Heart right ventricle (tissue), 16 donors: ENCODE measurements at regions not wholly inside any gene's neighbourhood (a gene's known extent, or its start where the extent isn't known, plus 50 kb on each side); places are given as distances from the start of the nearest gene placed in this dataset.

Source experiments
- ATAC-seq, 8 donors: fragments of 200-7000 bp; cut with Tn5 transposase; one replicate each; pipeline ENCODE4 v1.9.1; 2020; ENCODE audit warnings: mild to moderate bottlenecking in 8 of 8, moderate library complexity in 8 of 8, moderate number of reproducible peaks in 1 of 8
- DNase-seq, 2 donors: peaks; one replicate each; pipeline ENCODE4 v3.0.0-alpha.2; 2020
- H3K27ac ChIP-seq, 10 donors: fragments of 200-600 bp; sonication (generic) in 2 of 10; one replicate each; pipeline versions ENCODE4 v1.5.0 to v1.8.0; 2020 to 2022; ENCODE audit warnings: mild to moderate bottlenecking in 3 of 10
- H3K27me3 ChIP-seq, 7 donors: fragments of 200-600 bp; one replicate each; pipeline ENCODE4 v1.8.0; 2021 to 2022; ENCODE audit warnings: mild to moderate bottlenecking in 2 of 7
- H3K36me3 ChIP-seq, 9 donors: fragments of 200-600 bp; sonication (generic) in 1 of 9; one replicate each; pipeline versions ENCODE4 v1.5.0 to v1.8.0; 2020 to 2022; ENCODE audit warnings: mild to moderate bottlenecking in 2 of 9
- H3K4me1 ChIP-seq, 9 donors: fragments of 200-600 bp; sonication (generic) in 1 of 9; one replicate each; pipeline versions ENCODE4 v1.5.0 to v1.8.0; 2020 to 2022; ENCODE audit warnings: mild to moderate bottlenecking in 4 of 9
- H3K4me3 ChIP-seq, 10 donors: fragments of 200-600 bp; sonication (generic) in 2 of 10; one replicate each; pipeline versions ENCODE4 v1.5.0 to v1.8.0; 2020 to 2022; ENCODE audit warnings: mild to moderate bottlenecking in 7 of 10, moderate library complexity in 2 of 10
- H3K9me3 ChIP-seq, 11 donors: fragments of 200-600 bp in 10 of 11; sonication (generic) in 2 of 11; one replicate each; pipeline versions ENCODE4 v1.5.0 to v1.8.0; 2013 to 2022; ENCODE audit warnings: mild to moderate bottlenecking in 2 of 11, control low read depth in 1 of 11, moderate library complexity in 1 of 11
- CTCF ChIP-seq, 9 donors: fragments of 200-600 bp; sonication (generic) in 2 of 9; IDR thresholded peaks; one replicate each; pipeline versions ENCODE4 v1.5.0 to v1.8.0; 2021 to 2022; ENCODE audit warnings: antibody characterized with exemption in 9 of 9, mild to moderate bottlenecking in 5 of 9, moderate library complexity in 1 of 9
- WGBS, 2 donors: extraction: QIAGEN DNeasy Blood & Tissue Kit; methylation state at CpG; one replicate each; pipeline ENCODE4 v1.1.7; 2013; ENCODE audit warnings: inconsistent platforms in 1 of 2; 5-methylcytosine and 5-hydroxymethylcytosine counted together
- intact Hi-C, 10 donors: fragments of 100-400 bp; cut with DNase I; formaldehyde crosslinking; loops; one replicate each; pipeline versions ENCODE4 v1.11.1 to v1.14.2; 2022
- donor health status: Arrhythmogenic right ventricular cardiomyopathy.
- donor health status: ischemic (EF 13 %, LVEDD 7.1; RV severe dilation, severe dysfunction).
- donor health status: healthy with polysubstance abuse.
- donor health status: DM: no; HTN: yes; CAD: no.
- donor health status: DM: no; HTN: no; CAD: no.
- donor health status: ischemic (EF 25% LVEDD 6.9; RV normal size, moderate dysfunction).
- donor health status: ischemic (EF 25% LVEDD 5.7; RV mildly dilated, moderate dysfunction).
- donor health status: healthy.
- donor health status: DM: yes; HTN: yes; CAD: no.
- donor health status: Ischemic cardiomyopathy.
- donor health status: ischemic (EF 35%, LVEDD 5.7; RV mildly dilated, moderate dysfunction).
- donor health status: nonischemic (EF 11% LVEDD 7.7; RV severe dilation, severe dysfunction).
- donor health status: DM: yes; HTN: yes; CAD: no.
- donor health status: PGD.
- donor health status: ischemic (EF 29% LVEDD 5.4; RV normal size, mild dysfunction).
- donor health status: nonischemic (EF 23%, LVEDD 6.1; RV moderate dilation, normal function).

GRCh38 chr3:72494130-72494529 is 354.1 kb downstream of the SHQ1 start:
- Histone ChIP-seq H3K9me3 (peaks cover 0 to 11% (median 0%) of the 10 kb centered on the region in 11 donors), H3K27me3 (no peaks in the 10 kb centered on the region), H3K36me3 (no peaks in the 10 kb centered on the region), H3K4me3 (no peak overlapping the region), H3K27ac (no peak overlapping the region), H3K4me1 (peaks cover 0 to 29% (median 5%) of the 10 kb centered on the region in 9 donors)
- no peak for TF ChIP-seq CTCF (IDR thresholded peaks at IDR 0.05)
- DNase-seq (no peak), ATAC-seq (no peak)
- intact Hi-C loops: loop anchor here in 1 of 10 donors (10.0 kb wide), 1 partner anchor 439 kb away; no protein-coding TSS in a partner anchor
- WGBS, 2 donors: 90 to 94% methylated on average over 4 of the region's 4 CpGs

DNA sequence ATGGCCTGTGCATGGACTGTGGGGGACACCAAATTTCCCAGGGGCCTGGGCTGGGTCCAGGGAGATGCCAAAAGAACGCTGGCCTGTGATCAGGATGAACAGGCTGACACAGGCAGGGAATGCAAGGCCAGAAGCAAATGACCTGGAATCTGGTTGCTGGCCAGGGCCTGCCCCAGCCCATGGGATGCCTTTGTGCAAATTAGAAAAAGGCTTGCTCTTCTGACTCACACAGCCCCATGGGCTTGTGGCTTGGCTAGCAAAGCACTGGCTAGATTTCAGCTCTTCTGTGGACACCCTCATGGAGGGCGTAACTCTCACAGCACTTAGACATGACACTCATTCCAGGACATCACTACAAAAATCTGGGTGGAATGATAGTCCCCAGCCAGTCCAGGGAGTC is 356.0 kb downstream of the SHQ1 start:
- no peak overlapping the region for H3K27ac ChIP-seq
- no peaks in the 10 kb centered on the region for H3K36me3 ChIP-seq
- H3K4me3 ChIP-seq: no peak overlapping the region
- intact Hi-C loops: loop anchor here in 1 of 10 donors (10.0 kb wide), 1 partner anchor 437 kb away; no protein-coding TSS in a partner anchor
- peaks cover 0 to 38% (median 10%) of the 10 kb centered on the region in 9 donors for H3K4me1 ChIP-seq
- 65 to 80% methylated on average over 2 of the region's 2 CpGs for WGBS, 2 donors
- DNase-seq (peak; percentile 51 to 57), ATAC-seq (peak; percentile 67 to 93 (median 83))
- peaks cover 0 to 7% (median 0%) of the 10 kb centered on the region in 11 donors for H3K9me3 ChIP-seq
- TF ChIP-seq CTCF (IDR thresholded peaks at IDR 0.05): no peak
- H3K27me3 ChIP-seq: no peaks in the 10 kb centered on the region

- 71 to 88% methylated on average over 6 of the region's 6 CpGs for WGBS, 2 donors
- intact Hi-C loops: loop anchor here in 1 of 10 donors (10.0 kb wide), 1 partner anchor 436 kb away; no protein-coding TSS in a partner anchor
- peaks cover 0 to 34% (median 14%) of the 10 kb centered on the region in 9 donors for H3K4me1 ChIP-seq
These were observed 357.4 kb downstream of the SHQ1 start for GRCh38 chr3:72490688-72491435.

DNA sequence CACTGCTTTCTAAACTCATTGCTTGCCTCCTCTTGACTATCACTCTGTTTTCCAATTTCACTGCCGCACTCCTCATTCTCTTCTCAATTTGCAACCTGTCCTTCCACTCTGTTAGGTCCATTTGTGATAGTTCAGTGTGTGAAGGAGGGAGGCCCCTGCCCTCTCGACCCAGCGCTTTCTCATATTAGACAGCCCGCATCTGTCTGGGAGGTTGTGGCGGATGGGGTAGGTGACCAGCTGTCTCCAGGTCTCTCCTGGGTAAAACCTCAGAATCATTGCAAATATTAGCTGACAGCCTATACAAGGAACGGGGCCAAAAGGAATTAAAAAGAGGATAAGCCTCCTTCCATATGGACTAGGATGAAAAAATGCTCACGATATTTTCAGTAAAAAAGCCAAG is 358.3 kb downstream of the SHQ1 start:
- WGBS, 2 donors: 87 to 96% methylated on average over 7 of the region's 7 CpGs
- no peak overlapping the region for H3K4me3 ChIP-seq
- DNase-seq (no peak), ATAC-seq (no peak)
- intact Hi-C loops: loop anchor here in 2 of 10 donors (5.0 to 10.0 kb wide), 2 partner anchors 43 to 435 kb away; partner anchors contain the start of gene RYBP (in 1 of the 2)
- no peak overlapping the region for H3K27ac ChIP-seq
- peaks cover 0 to 30% (median 14%) of the 10 kb centered on the region in 9 donors for H3K4me1 ChIP-seq
- H3K36me3 ChIP-seq: no peaks in the 10 kb centered on the region
- TF ChIP-seq CTCF (IDR thresholded peaks at IDR 0.05): no peak
- no peaks in the 10 kb centered on the region for H3K27me3 ChIP-seq
- H3K9me3 ChIP-seq: peaks cover 0 to 14% (median 0%) of the 10 kb centered on the region in 11 donors

More at GRCh38 chr3:72490688-72491435, 357.4 kb downstream of the SHQ1 start:
- peaks cover 0 to 7% (median 0%) of the 10 kb centered on the region in 11 donors for H3K9me3 ChIP-seq
- no peak for DNase-seq
- H3K27ac ChIP-seq: no peak overlapping the region
- no peak for ATAC-seq
- H3K36me3 ChIP-seq: no peaks in the 10 kb centered on the region
- H3K4me3 ChIP-seq: no peak overlapping the region
- TF ChIP-seq CTCF (IDR thresholded peaks at IDR 0.05): no peak
- no peaks in the 10 kb centered on the region for H3K27me3 ChIP-seq
